HG03558 (cell line): ENCODE measurements at regions not wholly inside any gene's neighbourhood (a gene's known extent, or its start where the extent isn't known, plus 50 kb on each side); places are given as distances from the start of the nearest gene placed in this dataset.
"Not testable (repeated sequence)": the region's sequence is repeated elsewhere in the genome, so short reads cannot be mapped to it uniquely, and the experiment has no call there.

Source experiments
- ATAC-seq: cut with Tn5 transposase; IDR thresholded peaks from one replicate; pipeline ENCODE4 v1.9.1; 2021; ENCODE audit warnings: moderate number of reproducible peaks; ENCODE audit not compliant: unreplicated experiment; ENCODE audit errors: extremely low read depth

- ATAC-seq: no peak
Observed at GRCh38 chr6:99143108-99143861, 195.5 kb upstream of the FBXL4 start.

- not testable (repeated sequence) for ATAC-seq
Observed at GRCh38 chr6:99141906-99142305, 194.2 kb upstream of the FBXL4 start.

DNA sequence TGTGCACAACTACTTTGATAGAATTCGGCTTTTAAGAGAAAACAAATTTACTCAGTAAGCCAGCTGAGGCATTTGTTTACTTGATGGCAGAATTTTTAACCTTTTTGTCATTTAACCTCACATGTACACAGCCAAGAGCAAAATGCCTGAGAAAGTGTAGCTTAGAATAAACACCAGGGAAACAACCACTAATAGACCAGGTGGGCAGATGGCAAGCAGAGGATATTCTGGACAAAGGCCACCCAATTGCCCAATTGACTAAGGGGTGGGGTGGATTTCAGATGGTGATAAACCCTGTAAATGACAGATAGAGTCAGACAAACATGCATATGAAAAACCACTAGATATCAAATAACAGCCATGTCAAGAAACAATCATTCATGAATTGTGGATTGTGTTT, 190.7 kb upstream of the FBXL4 start:
- no peak for ATAC-seq

DNA sequence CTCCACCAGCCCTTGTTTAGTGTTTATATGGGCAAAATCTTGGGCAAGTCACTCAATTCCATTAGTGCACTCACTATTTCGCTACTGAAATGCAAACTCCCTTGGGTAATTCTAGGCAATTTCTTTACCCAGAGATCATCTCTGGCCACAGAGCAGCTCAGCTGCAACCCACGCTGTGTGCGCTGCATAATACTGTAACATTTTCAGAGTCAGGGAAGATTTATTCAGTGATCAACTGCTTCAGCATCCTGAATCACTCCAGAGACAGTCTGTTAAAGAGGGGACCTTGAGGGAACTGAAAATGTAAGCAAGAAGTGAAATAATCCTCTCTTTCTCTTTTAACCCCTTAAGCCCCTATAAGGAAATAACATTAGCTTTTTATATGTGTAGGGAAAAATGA, 189.6 kb upstream of the FBXL4 start:
- ATAC-seq: no peak

DNA sequence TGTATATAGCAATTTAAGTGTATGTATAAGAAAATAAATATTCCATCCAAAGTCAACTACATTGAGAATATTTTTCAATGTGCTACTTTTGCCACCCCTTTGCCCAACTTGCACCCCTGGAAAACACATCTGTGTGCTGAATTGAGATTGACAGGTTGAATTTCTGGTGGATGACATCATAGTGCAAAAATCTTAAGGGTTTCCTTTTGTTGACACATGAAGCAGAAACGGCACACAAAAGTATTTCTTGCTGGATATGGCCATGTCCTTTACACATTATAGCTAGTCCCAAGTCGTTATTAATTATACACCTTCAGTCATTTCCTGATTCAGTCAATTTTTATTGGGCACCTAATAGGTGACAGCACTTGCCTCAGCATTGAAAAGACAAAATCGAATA, 188.7 kb upstream of the FBXL4 start:
- ATAC-seq: no peak

DNA sequence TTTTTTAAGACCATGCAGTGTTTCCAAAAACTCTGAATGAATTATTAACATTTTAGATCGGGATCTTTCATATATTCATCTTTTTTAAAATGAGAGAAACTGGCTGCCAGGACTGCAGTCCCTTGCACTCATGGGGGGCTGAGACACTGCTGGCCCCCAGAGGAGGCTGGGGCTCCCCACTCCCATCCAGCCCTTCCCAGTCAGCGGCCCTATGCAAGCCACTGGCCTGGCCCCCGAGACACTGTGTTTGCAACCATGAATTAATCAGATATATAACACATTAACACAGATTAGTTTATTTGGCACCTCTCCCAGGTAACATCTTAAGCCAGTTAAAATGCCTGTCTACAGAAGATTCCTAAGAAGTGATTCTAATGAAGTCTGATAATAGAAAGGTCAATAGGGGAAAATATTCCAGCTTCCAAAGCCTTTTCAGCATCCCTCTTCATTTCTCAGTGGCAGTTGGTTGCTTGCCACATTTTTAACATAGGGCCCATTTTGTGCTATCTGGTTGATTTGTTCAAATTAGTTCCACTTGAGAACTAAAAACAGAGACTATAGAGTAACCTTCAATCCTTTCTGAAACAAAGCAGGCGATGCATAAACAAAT, 184.4 kb upstream of the FBXL4 start:
- no peak for ATAC-seq

- ATAC-seq: no peak
Observed at GRCh38 chr6:99130897-99131873, 183.4 kb upstream of the FBXL4 start.

DNA sequence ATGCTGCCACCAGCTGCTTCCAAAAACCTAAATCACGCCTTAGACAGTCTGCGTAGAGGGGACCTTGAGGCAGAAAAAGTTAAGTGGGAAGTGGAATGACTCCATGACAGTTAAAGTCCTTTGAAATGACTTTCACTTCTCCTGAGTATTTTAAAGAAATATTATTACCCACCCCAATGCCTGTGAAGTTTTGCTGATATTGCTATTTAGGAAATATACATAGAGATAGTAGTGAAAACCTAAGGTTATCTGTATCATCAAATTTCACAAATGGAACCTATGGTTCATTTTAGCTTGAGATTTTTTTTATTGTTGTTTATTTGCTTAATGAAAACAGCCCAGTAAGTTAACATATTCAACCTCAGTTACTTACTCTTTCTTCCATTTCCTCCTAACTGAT, 182.1 kb upstream of the FBXL4 start:
- ATAC-seq: no peak

DNA sequence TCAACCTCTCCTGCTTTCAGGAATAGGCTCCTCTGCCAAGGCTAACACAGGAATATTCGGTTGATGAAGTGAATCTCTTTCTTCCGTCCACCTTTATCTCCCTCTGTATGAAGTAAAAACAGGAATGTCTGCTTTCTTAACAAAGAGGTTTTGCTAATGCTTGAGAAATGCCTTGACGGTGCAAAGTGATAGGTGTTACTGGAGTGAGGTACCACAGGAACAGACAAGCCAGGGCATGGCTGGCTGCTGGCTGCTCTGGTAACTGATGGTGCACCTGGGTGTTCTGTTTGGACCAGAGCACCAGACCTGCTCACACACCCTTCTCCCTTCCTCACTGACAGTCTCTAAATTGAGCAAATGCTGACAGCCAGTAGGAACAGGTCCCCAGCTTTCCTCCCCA, 174.0 kb upstream of the FBXL4 start:
- ATAC-seq: no peak

DNA sequence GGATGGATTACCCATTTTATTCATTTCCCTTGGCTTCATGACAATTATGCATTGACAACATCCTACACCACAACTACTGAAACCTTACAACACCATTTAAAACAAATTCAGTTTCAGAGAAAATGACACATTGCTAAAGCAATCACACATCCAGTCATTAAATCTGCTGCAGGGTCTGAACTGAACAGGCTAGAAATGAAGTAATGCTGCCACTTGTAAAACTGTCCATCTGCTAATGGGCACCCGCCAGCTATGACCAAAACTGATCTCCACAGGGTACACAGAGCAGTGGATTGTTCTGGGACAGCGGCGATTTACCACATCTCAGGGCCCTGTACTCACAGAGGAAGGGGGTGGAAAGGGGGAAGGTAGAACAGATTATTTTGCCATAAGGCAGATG, 172.9 kb upstream of the FBXL4 start:
- ATAC-seq: no peak

DNA sequence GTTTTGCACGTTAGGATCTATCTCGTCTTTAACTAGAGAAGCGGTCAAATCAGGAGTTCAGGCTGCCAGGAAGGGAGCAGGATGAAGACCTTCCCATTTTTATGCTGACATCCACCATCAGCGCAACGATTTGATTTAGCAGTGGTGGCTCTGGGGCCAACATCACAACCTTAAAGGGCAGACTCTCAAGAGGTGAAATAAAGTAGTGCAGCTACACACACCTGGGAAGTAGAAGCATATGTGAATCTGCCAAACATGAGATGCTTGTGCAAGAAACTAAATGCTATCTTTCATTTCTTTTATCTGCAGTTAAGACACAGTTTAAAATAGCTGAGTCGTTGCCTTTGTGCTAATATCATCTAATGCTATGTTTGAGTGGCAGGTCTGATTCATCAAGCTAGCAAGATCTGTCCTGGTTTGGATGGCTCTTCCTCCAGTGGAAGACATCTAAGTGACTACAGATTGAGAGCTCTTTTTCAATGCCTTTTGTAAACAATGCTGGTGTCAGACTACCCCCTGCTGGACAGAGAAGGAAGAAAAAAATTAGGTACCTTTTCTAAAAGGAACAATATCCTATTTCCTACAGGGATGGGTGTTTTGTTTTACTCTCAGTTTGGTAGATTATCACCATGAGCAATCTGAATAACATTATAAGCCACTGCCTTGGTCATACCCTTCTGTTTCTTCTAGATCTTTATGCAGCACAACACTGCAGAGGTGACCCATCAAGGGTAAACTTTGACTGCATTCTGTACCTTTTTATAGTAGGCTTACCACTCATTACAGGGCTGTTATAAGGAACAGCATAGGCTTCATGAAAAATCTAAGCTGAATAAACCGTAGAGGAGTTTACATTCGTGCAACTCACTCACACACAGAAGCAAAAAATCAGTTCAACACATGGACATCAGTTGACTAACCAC, 171.6 kb upstream of the FBXL4 start:
- no peak for ATAC-seq

- no peak for ATAC-seq
Observed at GRCh38 chr6:99114769-99115406, 167.1 kb upstream of the FBXL4 start.

DNA sequence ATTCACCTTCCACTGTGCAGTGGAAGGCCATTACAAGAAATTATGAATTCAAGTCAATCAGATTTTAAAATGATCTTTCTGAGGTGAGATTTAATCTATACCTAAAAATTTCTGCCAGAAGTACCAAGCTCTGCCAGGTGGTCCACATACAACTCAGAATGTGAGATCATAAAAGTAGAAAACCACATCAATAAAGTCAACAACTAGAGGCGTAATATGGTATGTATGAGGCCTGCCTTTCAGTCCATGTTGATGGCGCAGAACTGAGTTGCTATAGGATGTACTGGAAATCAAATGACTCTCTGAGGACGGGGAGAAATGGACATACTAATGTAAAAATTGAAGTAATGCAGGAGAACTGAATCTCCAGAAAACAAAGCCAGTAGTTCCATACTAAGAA, 163.8 kb upstream of the FBXL4 start:
- no peak for ATAC-seq

GRCh38 chr6:99110029-99110428, 162.3 kb upstream of the FBXL4 start:
- ATAC-seq: no peak

- ATAC-seq: no peak
Observed at GRCh38 chr6:99104218-99104617, 156.5 kb upstream of the FBXL4 start.

DNA sequence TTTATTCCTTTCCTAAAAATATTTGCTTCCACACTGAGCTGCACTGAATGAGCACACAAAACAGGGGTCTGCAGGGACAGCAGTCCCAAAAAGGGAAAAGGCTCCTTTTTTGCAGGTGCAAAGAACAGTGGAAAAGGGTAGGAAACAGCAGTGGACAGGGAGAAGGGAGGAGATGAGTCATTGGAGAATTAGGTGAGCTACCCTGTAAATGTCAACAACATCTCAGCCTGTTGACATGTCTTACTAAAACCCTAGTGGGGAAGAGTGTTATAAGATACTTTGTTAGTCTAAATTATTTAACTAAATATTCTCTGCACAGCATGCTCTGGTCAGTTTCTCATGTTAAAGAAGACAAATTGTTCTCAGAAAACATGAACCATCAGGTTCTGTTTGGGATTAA, 151.5 kb upstream of the FBXL4 start:
- ATAC-seq: no peak

DNA sequence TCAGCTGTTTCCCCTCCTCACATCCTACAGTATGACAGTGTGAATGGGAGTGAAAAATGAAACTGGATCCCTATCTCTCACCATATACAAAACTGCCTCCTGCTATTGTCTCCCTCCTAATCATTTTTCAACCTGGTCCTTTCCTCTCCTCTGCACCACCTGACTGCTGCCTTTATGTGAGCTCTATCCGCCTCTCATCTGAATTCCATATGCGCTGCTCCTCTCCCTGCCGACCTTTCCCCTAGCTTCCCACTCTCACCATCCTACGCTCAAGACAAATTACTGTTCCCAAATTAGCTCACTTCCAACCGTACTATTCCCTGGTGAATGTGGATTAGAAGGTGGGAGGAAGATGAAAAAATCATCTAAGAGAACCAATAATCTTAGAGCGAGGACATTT, 148.4 kb upstream of the FBXL4 start:
- ATAC-seq: no peak

DNA sequence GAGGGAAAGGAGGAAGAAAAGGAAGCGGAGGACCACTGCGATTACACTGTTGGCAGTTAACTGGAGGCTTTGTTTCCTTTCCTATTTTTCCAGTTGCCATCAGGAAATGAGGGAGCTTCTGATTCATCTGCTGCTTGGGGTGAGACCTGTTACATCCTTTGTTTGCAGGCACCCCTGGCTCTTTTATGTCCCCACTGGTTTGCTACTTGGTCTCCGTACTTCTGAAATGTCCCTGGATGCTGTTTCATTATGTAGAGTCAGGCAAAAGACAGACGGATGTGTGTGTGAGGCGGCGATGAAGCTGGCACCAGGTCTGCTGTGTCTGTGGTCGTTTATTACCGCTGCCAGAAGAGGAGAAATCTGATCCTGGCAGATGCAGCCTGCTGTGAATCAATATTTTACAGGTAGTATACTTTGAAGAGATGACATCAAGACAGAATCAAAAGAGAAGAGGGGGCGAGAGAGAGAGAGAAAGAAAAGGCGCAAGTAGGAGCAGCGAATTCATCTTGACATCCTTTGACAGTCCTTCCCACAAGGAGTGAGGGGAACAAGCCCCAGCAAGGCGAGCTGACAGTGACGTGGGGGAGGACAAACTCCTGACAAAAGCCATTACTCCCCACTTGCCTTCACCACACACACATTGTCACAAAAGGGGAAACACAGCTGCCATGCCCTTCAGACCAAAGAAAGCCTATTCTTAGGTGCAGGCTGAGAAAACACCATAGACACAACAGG, 145.9 kb upstream of the FBXL4 start:
- no peak for ATAC-seq

- no peak for ATAC-seq
Observed at GRCh38 chr6:99092461-99092860, 144.7 kb upstream of the FBXL4 start.
